K562 (cell line): ENCODE measurements at regions not wholly inside any gene's neighbourhood (a gene's known extent, or its start where the extent isn't known, plus 50 kb on each side); places are given as distances from the start of the nearest gene placed in this dataset.

Experiments used
- NBN ChIP-seq: fragments of 450-650 bp; IDR thresholded peaks from 2 replicates; pipeline ENCODE4 v1.6.1; 2016; ENCODE audit warnings: low read depth, mild to moderate bottlenecking
- PML ChIP-seq: IDR thresholded peaks from 2 replicates; pipeline ENCODE4 v1.6.1; 2012; ENCODE audit warnings: low read length, inconsistent platforms
- RBBP5 ChIP-seq: fragments of 200-600 bp; sonication (generic); IDR thresholded peaks from 2 replicates; pipeline ENCODE4 v1.6.1; 2012; ENCODE audit warnings: borderline replicate concordance, mild to moderate bottlenecking, low read length, control low read depth, inconsistent platforms; ENCODE audit not compliant: insufficient read depth, poor library complexity, severe bottlenecking
- RFX7 ChIP-seq: fragments of 250-450 bp; sonication (Bioruptor Pico); IDR thresholded peaks from 2 replicates; pipeline ENCODE4 v1.5.1; 2021; ENCODE audit warnings: mild to moderate bottlenecking
- SETDB1 ChIP-seq: IDR thresholded peaks from one replicate; pipeline ENCODE4 v1.6.1; 2012; ENCODE audit warnings: low read length, control low read depth, inconsistent platforms
- TAF7 ChIP-seq: fragments of 450-650 bp; IDR thresholded peaks from 2 replicates; pipeline ENCODE4 v1.6.1; 2016; ENCODE audit warnings: missing genetic modification characterization, missing compliant biosample characterization
- ZNF551 ChIP-seq: fragments of 250-450 bp; sonication (Bioruptor Pico); IDR thresholded peaks from 2 replicates; pipeline ENCODE4 v1.5.0; 2021; ENCODE audit warnings: mild to moderate bottlenecking, moderate library complexity
- TF ChIP-seq, protein P1 (sequence below): fragments of 450-650 bp; IDR thresholded peaks from 2 replicates; pipeline ENCODE4 v1.6.1; 2016; ENCODE audit warnings: mild to moderate bottlenecking
- TF ChIP-seq, protein P2 (sequence below): sonication (generic); formaldehyde crosslinking; IDR thresholded peaks from 2 replicates; pipeline ENCODE4 v1.8.1; 2023; ENCODE audit warnings: mild to moderate bottlenecking, missing genetic modification reagents
- TF ChIP-seq, protein P3 (sequence below): sonication (generic); formaldehyde crosslinking; IDR thresholded peaks from 2 replicates; pipeline ENCODE4 v1.8.1; 2023; ENCODE audit warnings: mild to moderate bottlenecking, missing genetic modification reagents
- TF ChIP-seq, protein P4 (sequence below): fragments of 250-450 bp; sonication (Bioruptor Pico); IDR thresholded peaks from 2 replicates; pipeline ENCODE4 v1.5.0; 2021; ENCODE audit warnings: mild to moderate bottlenecking, moderate library complexity
- TF ChIP-seq, protein P5 (sequence below): fragments of 450-650 bp; IDR thresholded peaks from 2 replicates; pipeline ENCODE4 v1.6.1; 2017; ENCODE audit warnings: antibody characterized with exemption

DNA sequence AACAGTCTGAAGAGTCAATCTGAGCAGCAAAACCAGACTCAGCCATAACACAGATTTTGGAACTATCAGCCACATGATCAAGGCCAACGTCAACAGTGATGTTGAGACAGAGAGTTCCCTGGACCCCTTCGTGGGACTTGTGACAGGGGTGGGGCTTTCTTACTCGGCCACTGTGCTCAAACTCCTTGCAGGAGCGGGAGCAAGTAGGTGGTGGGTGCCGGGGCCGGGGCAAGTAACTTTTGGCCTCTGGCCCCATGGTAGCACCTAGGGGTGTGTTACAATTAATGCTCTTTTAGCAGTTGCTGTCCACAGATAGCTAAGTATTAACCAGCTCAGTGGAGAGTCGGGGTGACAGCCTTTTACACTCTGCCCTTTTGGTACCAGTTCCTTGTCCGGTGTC is 384.4 kb downstream of the NUAK1 start (continued):
- TF ChIP-seq, protein P1, sequence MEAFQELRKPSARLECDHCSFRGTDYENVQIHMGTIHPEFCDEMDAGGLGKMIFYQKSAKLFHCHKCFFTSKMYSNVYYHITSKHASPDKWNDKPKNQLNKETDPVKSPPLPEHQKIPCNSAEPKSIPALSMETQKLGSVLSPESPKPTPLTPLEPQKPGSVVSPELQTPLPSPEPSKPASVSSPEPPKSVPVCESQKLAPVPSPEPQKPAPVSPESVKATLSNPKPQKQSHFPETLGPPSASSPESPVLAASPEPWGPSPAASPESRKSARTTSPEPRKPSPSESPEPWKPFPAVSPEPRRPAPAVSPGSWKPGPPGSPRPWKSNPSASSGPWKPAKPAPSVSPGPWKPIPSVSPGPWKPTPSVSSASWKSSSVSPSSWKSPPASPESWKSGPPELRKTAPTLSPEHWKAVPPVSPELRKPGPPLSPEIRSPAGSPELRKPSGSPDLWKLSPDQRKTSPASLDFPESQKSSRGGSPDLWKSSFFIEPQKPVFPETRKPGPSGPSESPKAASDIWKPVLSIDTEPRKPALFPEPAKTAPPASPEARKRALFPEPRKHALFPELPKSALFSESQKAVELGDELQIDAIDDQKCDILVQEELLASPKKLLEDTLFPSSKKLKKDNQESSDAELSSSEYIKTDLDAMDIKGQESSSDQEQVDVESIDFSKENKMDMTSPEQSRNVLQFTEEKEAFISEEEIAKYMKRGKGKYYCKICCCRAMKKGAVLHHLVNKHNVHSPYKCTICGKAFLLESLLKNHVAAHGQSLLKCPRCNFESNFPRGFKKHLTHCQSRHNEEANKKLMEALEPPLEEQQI = no peak
- TF ChIP-seq, protein P2, sequence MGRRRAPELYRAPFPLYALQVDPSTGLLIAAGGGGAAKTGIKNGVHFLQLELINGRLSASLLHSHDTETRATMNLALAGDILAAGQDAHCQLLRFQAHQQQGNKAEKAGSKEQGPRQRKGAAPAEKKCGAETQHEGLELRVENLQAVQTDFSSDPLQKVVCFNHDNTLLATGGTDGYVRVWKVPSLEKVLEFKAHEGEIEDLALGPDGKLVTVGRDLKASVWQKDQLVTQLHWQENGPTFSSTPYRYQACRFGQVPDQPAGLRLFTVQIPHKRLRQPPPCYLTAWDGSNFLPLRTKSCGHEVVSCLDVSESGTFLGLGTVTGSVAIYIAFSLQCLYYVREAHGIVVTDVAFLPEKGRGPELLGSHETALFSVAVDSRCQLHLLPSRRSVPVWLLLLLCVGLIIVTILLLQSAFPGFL (CRISPR knock-in tag) = no peak
- no peak for TF ChIP-seq PML
- TF ChIP-seq RFX7 (CRISPR knock-in tag) = no peak
- TF ChIP-seq, protein P3, sequence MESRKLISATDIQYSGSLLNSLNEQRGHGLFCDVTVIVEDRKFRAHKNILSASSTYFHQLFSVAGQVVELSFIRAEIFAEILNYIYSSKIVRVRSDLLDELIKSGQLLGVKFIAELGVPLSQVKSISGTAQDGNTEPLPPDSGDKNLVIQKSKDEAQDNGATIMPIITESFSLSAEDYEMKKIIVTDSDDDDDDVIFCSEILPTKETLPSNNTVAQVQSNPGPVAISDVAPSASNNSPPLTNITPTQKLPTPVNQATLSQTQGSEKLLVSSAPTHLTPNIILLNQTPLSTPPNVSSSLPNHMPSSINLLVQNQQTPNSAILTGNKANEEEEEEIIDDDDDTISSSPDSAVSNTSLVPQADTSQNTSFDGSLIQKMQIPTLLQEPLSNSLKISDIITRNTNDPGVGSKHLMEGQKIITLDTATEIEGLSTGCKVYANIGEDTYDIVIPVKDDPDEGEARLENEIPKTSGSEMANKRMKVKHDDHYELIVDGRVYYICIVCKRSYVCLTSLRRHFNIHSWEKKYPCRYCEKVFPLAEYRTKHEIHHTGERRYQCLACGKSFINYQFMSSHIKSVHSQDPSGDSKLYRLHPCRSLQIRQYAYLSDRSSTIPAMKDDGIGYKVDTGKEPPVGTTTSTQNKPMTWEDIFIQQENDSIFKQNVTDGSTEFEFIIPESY (CRISPR knock-in tag) = no peak
- no peak for TF ChIP-seq ZNF551 (CRISPR knock-in tag)
- TF ChIP-seq NBN = no peak
- TF ChIP-seq RBBP5 = no peak
- TF ChIP-seq TAF7 (tag) = no peak
- TF ChIP-seq, protein P4, sequence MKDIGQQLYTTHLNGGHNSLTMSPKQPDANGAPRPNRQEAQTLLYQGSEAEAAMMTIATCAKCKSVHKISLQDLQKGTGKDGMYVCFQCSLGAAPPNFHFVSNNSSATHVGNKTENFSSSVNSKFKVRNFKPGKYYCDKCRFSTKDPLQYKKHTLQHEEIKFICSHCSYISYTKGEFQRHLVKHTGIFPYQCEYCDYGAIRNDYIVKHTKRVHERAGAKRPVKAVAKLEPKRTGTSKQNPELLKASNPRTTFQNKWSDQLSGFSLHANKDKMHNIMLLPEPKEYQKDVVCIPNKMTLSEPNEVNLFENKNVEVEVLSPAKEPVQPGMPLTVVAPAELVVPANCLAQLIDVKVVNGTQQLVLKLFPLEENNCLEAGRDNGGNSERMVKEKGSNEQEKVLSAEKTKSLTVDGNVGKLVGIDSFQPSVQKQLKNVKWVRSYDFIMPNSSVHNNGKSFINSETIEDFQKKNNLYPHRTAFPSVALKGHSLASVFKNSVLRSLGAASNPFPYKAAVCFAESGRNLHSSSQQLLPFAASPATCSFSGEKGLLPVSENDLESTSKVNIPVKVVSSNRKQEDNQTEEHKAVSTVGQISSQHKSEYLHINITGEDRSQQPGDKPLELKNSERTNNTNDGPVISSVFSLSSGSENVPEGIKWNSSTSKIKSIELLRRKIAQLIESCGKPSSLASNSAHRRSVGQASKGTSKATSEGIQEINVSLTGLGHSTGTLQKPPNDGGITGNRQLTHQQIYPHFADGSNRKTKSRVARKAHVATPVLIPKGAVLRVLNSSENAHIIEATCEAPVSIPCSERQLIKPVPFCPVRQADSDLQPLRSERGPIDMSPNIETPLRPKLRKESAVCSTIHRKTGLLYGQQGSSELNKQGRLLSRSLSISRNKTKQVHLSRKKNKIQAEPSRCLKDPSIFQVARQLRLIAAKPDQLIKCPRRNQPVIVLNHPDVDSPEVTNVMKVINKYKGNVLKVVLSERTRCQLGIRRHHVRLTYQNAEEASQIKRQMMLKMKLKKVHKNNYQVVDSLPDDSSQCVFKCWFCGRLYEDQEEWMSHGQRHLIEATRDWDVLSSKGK (CRISPR knock-in tag) = no peak
- TF ChIP-seq, protein P5, sequence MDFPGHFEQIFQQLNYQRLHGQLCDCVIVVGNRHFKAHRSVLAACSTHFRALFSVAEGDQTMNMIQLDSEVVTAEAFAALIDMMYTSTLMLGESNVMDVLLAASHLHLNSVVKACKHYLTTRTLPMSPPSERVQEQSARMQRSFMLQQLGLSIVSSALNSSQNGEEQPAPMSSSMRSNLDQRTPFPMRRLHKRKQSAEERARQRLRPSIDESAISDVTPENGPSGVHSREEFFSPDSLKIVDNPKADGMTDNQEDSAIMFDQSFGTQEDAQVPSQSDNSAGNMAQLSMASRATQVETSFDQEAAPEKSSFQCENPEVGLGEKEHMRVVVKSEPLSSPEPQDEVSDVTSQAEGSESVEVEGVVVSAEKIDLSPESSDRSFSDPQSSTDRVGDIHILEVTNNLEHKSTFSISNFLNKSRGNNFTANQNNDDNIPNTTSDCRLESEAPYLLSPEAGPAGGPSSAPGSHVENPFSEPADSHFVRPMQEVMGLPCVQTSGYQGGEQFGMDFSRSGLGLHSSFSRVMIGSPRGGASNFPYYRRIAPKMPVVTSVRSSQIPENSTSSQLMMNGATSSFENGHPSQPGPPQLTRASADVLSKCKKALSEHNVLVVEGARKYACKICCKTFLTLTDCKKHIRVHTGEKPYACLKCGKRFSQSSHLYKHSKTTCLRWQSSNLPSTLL = no peak
- no peak for TF ChIP-seq SETDB1
